IMR-90 (cell line): ENCODE measurements at regions not wholly inside any gene's neighbourhood (a gene's known extent, or its start where the extent isn't known, plus 50 kb on each side); places are given as distances from the start of the nearest gene placed in this dataset.

ENCODE experiments used
- MAFK ChIP-seq: IDR thresholded peaks from 2 replicates; pipeline ENCODE4 v1.6.1; 2012; ENCODE audit warnings: low read depth, low read length, improper control_type of control experiment
- POLR2A ChIP-seq: IDR thresholded peaks from 2 replicates; pipeline ENCODE4 v1.6.1; 2012; ENCODE audit warnings: mild to moderate bottlenecking, low read depth, low read length
- RAD21 ChIP-seq: IDR thresholded peaks from 2 replicates; pipeline ENCODE4 v1.6.1; 2012; ENCODE audit warnings: low read length, improper control_type of control experiment
- TF ChIP-seq, protein P1 (sequence below): conservative IDR thresholded peaks from 2 replicates; pipeline ENCODE4 v1.5.1; 2012; ENCODE audit warnings: mild to moderate bottlenecking, low read depth, low read length, improper control_type of control experiment
- TF ChIP-seq, protein P2 (sequence below): fragments of 150-350 bp; IDR thresholded peaks from 2 replicates; pipeline ENCODE4 v1.6.1; 2017; ENCODE audit warnings: mild to moderate bottlenecking, antibody characterized with exemption, low read length, low read depth

DNA sequence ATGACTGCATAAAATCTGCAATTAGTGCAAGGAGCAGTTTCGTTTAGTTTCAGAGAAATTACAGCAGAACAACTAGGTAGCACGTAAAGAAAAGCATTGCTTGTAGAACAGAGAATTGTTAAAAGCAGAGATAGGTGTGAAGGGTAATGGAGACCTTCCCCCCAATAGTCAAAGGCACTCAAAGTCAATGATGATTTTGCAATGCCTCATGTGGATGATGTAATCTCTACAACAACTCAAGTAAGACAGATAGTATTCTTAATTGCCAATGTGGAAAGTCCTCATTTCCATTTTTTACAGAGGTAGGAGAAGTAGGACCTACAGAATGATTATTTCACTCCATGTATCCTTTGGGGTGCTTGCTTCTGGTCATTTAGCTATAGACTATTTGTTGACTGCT, 94.3 kb upstream of the GNAI1 start:
- TF ChIP-seq, protein P1, sequence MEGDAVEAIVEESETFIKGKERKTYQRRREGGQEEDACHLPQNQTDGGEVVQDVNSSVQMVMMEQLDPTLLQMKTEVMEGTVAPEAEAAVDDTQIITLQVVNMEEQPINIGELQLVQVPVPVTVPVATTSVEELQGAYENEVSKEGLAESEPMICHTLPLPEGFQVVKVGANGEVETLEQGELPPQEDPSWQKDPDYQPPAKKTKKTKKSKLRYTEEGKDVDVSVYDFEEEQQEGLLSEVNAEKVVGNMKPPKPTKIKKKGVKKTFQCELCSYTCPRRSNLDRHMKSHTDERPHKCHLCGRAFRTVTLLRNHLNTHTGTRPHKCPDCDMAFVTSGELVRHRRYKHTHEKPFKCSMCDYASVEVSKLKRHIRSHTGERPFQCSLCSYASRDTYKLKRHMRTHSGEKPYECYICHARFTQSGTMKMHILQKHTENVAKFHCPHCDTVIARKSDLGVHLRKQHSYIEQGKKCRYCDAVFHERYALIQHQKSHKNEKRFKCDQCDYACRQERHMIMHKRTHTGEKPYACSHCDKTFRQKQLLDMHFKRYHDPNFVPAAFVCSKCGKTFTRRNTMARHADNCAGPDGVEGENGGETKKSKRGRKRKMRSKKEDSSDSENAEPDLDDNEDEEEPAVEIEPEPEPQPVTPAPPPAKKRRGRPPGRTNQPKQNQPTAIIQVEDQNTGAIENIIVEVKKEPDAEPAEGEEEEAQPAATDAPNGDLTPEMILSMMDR: no peak
- TF ChIP-seq RAD21: no peak
- TF ChIP-seq MAFK: no peak
- TF ChIP-seq POLR2A: no peak
- TF ChIP-seq, protein P2, sequence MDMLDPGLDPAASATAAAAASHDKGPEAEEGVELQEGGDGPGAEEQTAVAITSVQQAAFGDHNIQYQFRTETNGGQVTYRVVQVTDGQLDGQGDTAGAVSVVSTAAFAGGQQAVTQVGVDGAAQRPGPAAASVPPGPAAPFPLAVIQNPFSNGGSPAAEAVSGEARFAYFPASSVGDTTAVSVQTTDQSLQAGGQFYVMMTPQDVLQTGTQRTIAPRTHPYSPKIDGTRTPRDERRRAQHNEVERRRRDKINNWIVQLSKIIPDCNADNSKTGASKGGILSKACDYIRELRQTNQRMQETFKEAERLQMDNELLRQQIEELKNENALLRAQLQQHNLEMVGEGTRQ: no peak
